GM12864 (cell line): ENCODE measurements at regions not wholly inside any gene's neighbourhood (a gene's known extent, or its start where the extent isn't known, plus 50 kb on each side); places are given as distances from the start of the nearest gene placed in this dataset.
"Not testable (repeated sequence)": the region's sequence is repeated elsewhere in the genome, so short reads cannot be mapped to it uniquely, and the experiment has no call there.

Experiments used
- DNase-seq: peaks from one replicate; pipeline ENCODE4 v3.0.0-alpha.2; 2011; ENCODE audit warnings: low read depth
- H3K4me3 ChIP-seq: 2 replicates; pipeline ENCODE4 v1.5.1; 2011; ENCODE audit warnings: mild to moderate bottlenecking, low read depth, low read length, control low read depth
- CTCF ChIP-seq: IDR thresholded peaks from 2 replicates; pipeline ENCODE4 v1.5.1; 2011; ENCODE audit warnings: low read depth, mild to moderate bottlenecking, moderate library complexity, low read length, control low read depth, inconsistent platforms; ENCODE audit errors: missing control alignments

- no peak for TF ChIP-seq CTCF
- DNase-seq, result no peak
- H3K4me3 ChIP-seq, result no peak overlapping the region
Measured at GRCh38 chr10:32199714-32200394, 143.6 kb upstream of the KIF5B start.

- no peak for DNase-seq
- no peak for TF ChIP-seq CTCF
- no peak overlapping the region for H3K4me3 ChIP-seq
Measured at GRCh38 chr10:32197423-32197822, 141.2 kb upstream of the KIF5B start.

- peak; percentile 26 for DNase-seq
- peak; percentile 54 for TF ChIP-seq CTCF
- H3K4me3 ChIP-seq, result no peak overlapping the region
Measured at GRCh38 chr10:32190890-32191491, 134.8 kb upstream of the KIF5B start.

GRCh38 chr10:32189400-32190084 lies 133.3 kb upstream of the KIF5B start:
- no peak for DNase-seq
- H3K4me3 ChIP-seq, result no peak overlapping the region
- no peak for TF ChIP-seq CTCF

- not testable (repeated sequence) for DNase-seq, H3K4me3 ChIP-seq
Measured at GRCh38 chr10:32188601-32189000, 132.4 kb upstream of the KIF5B start.

- DNase-seq, result no peak
Measured at GRCh38 chr10:32187686-32188085, 131.5 kb upstream of the KIF5B start.

GRCh38 chr10:32183652-32184051 lies 127.4 kb upstream of the KIF5B start:
- not testable (repeated sequence) for DNase-seq

More at GRCh38 chr10:32187686-32188085, 131.5 kb upstream of the KIF5B start:
- H3K4me3 ChIP-seq, result no peak overlapping the region
- no peak for TF ChIP-seq CTCF

GRCh38 chr10:32182476-32182875 lies 126.3 kb upstream of the KIF5B start:
- no peak overlapping the region for H3K4me3 ChIP-seq
- no peak for DNase-seq
- no peak for TF ChIP-seq CTCF

More at GRCh38 chr10:32183652-32184051, 127.4 kb upstream of the KIF5B start:
- H3K4me3 ChIP-seq, result not testable (repeated sequence)
